NOMO-1 treated with dmso at 0.1 percent for 144 hours (cell line): ENCODE measurements at regions not wholly inside any gene's neighbourhood (a gene's known extent, or its start where the extent isn't known, plus 50 kb on each side); places are given as distances from the start of the nearest gene placed in this dataset.
"Not testable (repeated sequence)": the region's sequence is repeated elsewhere in the genome, so short reads cannot be mapped to it uniquely, and the experiment has no call there.

Source experiments
- DNase-seq: peaks from one replicate; lab custom pipeline; 2025; ENCODE audit not compliant: unreplicated experiment; lab: John Stamatoyannopoulos, UW

DNA sequence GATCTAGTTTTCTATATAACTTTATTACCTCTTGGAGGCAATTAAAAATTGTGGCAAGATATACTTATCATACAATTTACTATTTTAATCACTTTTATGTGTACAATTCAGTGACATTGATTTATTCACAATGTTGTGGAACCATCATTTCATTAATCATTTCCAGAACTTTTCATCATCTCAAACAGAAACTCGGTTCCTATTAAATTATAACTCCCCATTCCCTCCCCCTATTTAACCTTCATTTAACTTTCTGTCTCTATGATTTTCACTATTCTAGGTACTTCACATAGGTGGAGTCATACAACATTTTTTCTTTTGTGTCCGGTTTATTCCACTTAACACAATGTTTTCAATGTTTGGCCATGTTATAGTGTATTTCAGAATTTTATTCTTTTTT is 252.8 kb downstream of the REEP3 start:
- DNase-seq = no peak

DNA sequence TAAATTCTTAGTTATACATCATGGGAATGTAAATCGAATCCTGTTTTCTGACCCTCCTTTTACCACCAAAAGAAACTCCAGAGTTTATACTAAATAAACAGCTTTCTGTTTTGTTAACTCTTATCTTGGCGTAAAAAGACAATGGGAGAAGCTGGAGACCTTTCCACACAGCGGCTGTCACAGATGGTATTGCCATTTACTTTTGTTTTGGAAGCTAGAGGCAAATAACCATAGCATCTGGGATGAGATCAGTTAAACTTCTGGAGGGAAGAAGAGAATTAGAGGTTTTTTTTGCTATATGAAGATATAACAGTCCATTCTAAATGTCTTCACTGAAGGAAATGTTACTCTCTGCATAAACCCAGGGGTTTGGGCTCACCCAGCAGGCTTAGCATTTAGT is 258.9 kb downstream of the REEP3 start:
- no peak for DNase-seq

DNA sequence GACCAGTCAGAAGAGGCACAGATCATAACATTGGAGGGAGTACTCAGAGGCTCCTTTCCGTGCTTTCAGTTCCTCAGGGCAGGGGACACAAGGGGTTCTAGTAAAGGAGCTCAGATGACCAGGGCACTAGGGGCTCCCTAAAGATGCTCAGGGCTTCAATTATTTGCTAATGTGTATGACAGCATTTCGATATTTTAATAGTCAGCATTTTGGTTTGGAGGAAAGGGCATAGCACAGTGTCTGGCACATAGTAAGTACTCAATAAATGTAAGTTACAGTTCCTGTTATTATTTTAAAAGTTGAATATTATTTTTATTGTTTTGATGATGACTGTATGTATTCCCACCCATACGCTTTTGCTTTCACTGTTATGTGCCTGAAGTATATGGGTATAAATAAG is 260.0 kb downstream of the REEP3 start:
- DNase-seq = no peak

DNA sequence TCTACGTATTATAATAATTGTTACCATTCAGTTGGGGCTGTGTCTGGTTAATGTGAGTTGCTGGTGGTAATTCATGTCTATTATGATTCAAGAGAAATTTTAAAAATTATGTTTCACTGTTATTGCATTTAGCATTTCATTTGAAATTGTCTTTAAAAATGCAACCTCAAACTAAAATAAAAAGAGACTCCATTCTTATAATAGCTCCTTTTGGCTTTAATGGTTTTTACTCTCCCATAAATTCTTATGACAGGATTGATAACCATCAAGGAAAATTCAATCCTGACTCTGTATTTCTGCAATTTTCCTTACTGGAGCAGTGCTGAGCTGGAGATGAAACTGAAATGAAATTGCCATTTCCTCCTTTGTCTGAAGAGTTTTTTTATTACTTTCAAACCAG is 262.7 kb downstream of the REEP3 start:
- DNase-seq = no peak

DNA sequence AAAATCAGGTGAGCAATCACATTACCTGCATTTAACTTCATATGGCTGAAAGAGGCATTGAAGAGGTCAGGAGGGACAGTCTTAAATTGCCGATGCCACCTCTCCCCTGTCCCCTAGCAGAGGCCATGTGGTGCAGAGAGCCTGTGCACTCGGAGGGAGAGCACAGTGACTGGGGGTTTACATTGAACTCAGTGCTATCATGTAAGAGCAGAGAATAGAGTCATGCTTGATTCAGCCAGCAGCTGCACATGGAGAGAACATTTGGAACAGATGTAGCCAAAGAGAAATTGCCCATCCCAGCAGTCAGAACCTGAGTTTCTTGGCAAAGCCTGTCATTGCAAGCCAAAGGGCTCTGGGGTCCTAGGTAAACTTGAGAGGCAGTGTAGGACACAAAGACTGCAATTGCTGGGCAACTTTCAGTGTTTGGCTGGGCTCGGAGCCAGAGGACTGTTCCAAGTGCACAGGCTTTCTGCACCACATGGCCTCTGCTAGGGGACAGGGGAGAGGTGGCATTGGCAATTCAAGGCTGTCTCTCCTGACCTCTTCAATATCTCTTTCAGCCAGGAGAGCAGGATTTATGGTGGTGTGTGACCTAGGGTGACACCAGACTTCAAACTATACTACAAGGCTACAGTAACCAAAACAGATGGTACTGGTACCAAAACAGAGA is 267.1 kb downstream of the REEP3 start:
- DNase-seq = no peak

DNA sequence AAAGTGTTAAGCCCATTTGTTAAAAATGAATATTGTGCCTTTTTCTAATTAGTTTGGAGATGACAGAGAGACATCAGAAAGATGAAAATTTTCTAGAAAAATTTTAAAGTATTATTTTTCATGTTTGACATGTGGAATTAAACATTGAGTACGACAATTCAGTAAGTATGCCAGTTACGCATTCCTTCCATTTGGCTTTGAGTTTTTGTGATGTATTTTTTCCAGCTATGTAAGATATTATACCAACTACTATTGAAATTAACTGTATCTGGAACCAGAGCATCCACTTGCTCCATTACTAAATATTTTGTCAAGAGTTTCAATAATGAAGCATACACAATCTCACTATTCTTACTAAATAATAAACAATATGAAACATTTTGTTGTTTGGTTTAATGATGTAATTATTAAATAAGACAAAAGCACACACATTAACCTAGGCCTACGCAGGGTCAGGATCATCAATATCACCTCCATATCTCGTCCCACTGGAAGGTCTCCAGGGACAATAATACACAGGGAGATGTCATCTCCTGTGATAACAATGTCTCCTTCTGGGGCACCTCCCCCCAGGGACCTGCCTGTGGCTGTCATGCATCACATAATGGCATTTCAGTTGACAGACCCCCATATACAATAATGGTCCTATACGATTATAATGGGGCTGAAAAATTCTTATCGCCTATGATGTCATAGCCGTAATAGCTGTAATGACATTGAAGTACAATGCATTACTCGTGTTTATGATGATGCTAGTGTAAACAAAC is 274.1 kb downstream of the REEP3 start:
- no peak for DNase-seq

DNA sequence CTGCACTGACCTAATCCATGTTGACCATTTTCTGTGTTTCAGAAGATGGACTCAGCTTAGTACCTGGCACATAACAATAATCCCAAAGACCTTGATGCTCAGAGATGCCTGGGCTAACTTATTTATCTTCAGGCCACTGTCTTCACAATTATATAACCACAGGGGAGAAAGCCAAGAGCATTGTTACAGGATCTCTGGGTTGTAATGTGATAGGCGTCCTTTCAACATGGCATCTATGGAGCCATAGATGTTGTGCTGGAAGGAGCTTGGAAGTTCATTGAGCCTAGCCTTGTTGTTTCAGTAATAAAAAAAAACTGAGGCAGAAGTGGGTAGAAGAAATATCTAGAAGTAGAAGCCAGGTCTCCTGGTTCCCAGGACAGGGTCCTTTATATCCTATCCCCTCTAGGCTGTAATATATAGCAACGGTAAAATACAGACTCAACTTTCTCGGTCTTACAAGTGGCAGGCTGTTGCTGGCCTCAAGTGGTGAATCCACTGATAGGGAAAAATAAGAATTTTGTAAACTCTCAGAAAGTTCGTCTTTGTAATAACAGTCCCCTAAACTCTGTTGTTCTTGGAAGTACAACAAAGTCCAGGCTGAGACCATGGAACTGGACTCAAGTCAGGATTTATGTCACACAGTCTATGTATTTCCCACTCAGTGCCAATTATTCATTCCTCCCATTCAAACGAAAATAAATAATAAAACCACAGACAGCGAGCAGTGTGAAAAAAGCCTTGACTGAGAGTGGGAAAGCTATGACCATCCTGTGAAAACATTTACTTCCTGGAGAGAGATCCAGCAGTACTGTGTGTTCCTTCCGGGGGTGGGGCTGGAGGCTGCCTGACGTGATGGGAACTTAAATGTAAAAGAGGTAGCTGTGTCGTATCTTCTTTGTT is 277.6 kb downstream of the REEP3 start:
- no peak for DNase-seq

DNA sequence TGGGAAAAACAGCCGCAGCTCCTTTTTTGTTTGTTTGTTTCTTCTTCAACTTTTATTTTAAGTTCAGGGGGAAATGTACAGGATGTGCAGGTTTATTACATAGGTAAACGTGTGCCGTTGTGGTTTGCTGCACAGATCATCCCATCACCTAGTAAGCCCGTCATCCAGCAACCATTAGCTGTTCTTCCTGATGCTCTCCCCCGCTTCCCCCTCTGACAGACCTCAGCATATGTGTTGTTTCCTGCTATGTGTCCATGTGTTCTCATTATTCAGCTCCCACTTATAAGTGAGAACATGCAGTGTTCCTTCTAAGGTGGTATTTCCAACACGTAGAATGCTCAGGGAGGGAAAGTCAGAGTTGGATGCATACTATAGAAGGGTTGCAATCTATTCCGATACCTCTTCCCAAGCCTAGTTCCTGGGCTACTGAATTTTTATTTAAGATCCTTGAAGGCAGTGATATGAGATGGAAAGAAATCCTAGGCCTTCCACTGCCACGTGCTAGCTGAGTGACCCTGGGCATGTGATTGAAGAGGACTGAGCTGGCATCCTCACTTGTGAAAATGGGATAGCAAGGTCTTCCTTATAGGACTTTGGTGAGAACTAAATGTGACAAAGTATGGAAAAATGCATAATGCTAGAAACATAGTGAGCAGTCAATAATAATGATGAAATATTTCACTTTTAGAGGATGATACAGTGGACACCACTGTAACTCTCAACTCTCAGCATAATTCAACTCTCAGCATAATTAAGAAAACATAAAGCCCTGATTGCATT is 278.5 kb downstream of the REEP3 start:
- DNase-seq = no peak

DNA sequence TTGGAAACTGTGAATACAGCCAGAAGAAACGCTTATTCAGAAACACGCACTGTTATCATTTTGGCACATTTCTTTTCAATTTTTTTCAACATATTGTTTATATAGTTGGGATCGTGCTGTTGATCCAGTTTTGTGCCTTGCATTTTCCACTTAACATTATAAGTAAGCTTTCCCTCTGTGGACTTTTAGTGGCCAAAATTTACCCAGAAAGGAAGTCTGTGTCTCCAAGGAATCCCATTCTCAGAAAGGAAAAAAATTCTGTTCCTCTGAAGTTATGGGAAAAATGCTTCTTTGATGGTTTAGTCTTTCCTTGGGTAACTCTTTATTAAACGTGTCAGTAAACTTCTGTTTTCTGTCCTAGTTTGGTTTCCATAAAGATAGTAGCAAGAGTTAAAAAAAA is 280.0 kb downstream of the REEP3 start:
- DNase-seq = no peak

DNA sequence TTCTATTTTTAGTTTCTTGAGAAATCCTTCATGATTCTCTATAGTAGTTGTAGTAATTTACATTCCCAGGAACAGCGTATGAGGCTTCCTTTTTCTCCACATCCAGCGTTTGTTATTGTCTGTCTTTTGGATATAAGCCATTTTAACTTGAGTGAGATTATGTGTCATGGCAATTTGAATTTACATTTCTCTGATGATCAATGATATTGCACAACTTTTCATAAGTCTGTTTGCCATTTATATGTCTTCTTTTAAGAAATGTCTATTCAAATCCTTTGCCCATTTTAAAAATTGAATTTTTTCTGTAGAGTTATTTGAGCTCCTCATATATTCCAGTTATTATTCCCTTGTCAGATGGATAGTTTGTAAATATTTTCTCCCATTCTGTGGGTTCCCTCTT is 285.1 kb downstream of the REEP3 start:
- DNase-seq = no peak

DNA sequence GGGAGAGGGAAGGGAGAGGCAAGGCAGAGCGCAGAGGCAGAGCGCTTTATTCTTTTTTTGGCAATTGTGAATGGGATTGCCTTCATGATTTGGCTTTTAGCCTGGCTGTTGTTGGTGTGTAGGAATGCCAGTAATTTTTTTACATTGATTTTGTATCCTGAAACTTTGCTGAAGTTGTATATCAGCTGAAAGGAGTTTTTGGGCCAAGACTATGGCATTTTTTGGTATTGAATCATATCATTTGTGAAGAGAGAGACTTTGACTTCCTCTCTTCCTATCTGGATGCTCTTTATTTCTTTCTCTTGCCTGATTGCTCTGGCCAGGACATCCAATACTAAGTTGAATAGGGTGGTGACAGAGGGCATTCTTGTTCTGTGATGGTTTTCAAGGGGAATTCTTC is 291.3 kb downstream of the REEP3 start:
- no peak for DNase-seq

DNA sequence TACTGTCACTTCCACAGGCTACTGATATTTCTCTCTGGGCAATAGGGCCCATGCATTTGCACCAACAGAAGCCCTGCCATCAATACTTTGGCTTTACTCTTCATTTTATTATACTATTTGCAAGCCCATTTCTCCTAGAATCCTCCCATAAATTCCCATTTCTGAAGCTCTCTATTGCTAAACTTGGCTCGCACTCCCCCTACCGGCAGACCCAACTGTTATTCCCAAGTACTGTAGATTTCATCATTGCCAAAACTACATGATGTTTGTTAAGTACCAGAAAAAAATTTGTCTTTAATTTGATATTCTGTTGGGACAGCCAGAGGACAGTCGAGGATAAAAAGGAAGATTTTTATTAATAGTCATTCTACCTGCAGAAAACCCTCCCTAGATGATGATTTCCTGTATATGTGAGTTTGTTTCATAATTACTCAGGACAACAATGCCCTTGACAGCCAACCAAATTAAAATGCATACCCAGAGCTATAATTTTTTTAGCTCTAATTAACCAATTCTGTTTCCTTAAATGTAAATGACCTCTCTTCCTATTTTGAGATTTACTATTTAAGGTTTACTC is 298.6 kb downstream of the REEP3 start:
- DNase-seq = no peak

DNA sequence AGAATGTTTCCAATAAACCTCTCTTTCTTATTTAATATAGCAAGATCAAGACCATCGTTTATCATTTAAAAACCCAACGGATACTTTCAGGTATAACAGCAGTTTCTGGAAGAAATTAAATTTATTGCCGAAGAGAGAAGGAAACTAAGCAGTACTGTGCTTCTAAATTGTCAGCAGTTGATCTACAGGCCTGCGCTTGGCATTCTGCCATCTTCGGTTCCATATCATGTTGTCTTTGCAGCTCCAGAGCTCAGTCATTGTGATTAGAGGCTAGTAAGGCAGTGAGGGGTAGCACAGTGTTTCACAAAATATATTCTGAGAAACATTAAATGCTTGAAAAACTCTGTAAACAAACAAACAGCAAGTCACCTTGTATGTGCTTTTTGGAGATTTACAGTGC is 301.3 kb downstream of the REEP3 start:
- DNase-seq = no peak

DNA sequence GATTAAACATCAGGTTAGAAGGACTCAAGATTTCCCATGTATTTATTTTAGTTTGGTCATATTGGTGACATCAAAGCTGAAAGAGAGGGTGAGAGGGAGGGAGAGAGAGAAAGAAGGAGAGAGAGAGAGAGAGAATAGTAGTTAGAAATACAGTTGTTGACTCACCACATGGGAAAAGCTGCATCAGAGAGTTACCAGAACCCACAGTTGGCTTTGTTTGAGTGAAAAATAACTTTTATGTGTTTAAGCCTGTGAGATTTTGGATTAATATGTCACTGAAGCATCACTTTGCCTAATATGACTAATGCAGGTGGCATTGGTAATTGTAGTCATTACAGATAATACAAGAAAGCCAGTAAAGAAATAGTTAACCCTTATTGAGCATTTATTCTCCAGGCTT is 303.9 kb downstream of the REEP3 start:
- DNase-seq = no peak

DNA sequence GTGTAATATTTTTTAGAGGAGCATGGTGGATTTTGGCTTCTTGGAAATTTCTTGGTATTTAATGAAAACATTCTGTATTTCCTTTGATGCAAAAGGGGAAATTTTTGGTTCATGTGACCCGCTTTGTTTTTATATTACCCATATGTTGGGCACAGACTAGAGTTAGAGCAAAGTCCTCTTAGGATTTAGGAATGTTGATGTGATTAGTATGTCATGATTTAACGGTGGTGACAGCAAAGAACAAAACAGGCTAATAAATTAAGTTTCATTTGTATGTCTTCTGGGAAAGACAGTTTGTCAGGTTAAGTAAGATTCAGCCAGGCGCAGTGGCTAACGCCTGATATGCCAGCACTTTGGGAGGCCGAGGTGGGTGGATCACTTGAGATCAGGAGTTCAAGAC is 304.6 kb downstream of the REEP3 start:
- DNase-seq = no peak

DNA sequence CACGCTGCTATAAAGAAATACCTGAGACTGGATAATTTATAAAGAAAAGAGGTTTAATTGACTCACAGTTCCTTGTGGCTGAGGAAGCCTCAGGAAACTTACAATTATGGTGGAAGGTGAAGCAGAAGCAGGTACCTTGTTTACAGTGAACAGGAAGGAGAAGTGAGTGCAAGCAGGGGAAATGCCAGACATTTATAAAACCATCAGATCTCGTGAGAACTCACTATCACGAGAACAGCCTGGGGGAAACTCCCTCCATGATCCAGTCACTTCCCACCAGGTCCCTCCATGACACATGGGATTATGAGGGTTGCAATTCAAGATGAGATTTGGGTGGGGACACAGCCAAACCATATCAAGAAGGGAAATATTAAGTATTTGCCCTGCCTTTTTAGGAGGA is 305.8 kb downstream of the REEP3 start:
- not testable (repeated sequence) for DNase-seq

DNA sequence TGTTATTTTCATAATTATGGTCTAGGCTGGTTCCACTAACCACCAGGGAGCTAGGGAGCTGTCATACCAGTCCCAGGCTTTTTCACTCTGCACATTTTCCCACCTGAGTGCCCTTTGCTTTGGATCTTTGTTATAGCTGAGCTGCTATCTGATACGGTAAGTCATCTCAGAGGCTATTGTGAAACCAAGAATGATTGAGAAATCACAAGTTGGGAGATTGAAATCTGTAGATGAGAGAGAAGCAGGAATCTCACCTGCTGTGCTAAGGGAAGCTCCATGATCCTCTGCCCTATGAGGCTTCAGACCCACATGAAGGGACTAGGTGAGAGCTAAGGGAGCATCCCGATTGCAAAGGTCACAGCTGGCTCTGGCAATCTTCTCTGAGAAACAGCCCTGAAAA is 307.8 kb downstream of the REEP3 start:
- DNase-seq = no peak

DNA sequence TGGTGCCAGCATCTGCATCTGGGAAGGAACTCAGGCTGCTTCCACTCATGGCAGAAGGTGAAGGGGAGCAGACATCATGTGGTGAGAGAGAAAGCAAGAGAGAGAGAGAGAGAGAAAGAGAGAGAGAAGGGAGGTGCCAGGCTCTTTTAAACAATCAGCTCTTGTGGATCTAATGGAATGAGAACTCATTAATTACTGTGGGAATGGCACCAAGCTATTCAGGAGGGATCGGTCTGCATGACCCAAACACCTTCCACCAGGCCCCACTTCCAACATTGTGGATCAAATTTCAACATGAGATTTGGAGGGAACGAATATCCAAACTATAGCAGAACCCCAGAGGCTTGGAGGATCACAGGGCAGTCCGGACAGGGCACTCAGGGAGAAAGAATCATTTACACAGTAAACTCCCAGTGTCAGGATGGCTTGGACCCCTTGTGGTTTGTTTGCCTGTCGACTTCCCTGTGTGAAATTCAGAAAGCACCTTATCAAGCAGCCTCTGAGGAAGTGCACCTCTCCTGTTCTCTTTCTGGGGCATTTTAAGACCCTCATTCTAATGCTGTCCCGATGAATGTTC is 308.5 kb downstream of the REEP3 start:
- no peak for DNase-seq

DNA sequence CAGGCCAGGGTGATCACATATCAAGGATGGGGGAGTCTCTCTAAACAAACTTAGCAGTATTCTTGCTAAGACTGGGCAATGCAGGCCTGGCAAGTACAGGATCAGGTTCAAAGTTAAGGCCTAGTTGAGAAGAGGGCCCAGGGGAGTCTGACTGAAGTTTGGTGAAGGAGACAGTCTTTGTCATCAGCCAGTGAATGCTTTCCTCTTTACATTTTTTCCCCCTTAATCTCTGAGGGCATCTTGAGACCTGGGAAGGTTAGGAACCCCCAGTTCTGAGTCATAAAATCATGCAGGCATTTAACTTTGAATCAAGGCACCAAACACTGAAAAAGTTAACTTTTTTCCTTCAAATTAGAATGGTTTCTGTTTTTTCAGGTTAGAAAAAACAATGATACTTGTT is 311.5 kb downstream of the REEP3 start:
- DNase-seq = no peak

DNA sequence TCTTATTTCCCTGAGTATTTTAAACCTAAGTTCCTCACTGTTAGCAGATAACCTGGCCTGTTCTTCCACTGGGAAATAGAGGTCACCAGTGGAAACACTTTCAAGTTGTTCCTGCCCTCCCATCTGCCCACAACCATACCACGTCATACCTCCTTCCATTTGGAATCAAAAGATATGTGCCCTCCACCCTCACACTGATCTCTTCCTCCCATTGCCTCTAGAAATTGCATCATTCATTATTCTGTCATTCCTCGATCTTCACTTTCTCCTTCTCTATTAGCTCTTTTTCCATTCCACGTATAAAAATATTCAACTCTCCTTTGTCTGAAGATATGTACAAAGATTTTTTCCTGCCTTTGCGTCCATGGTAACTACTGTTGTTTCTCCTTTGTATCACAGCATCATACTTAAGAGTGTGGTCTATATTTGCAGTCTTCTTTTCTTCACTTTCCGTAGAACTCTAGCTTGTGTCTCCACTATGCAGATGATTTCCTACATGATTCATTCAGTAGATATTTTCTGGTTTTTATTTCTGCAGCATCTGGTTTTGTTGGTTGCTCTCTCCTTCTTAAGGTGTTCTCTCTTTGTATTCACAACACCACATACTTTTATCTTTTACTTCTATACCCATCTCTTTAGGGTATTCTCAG is 312.3 kb downstream of the REEP3 start:
- no peak for DNase-seq
